K562 (cell line): ENCODE measurements at regions not wholly inside any gene's neighbourhood (a gene's known extent, or its start where the extent isn't known, plus 50 kb on each side); places are given as distances from the start of the nearest gene placed in this dataset.

Experiments
- ATAC-seq: fragments of 200-7000 bp; cut with Tn5 transposase; 3 replicates; pipeline ENCODE4 v1.9.1; 2020; ENCODE audit warnings: moderate library complexity
- BruUV-seq: library from RNA; stranded (reverse); fragments of 400-500 nt; replicated peaks from 2 replicates; lab custom pipeline; 2021; lab: Mats Ljungman, UMichigan
- CTCF ChIA-PET: fragments of 300-600 bp; formaldehyde crosslinking; extraction: SDS; loops from one replicate; lab custom pipeline; 2021; ENCODE audit warnings: low intra/inter-chr PET ratio; lab: Yijun Ruan, JAX
- POLR2A ChIA-PET: fragments of 300-600, 350-650 bp; sonication (Branson Sonifier 250); formaldehyde crosslinking; extraction: SDS; loops from one replicate; lab custom pipeline; 2021; ENCODE audit warnings: antibody characterized with exemption, inconsistent platforms; lab: Yijun Ruan, JAX
- DNase-seq, 4 experiments: peaks; one replicate each; pipeline versions ENCODE4 v3.0.0 to v3.0.0-alpha.2; 2011 to 2018; ENCODE audit warnings: low spot score in 3 of 4, mixed read lengths in 3 of 4; ENCODE audit errors: extremely low read depth in 1 of 4
- FAIRE-seq: peaks from 2 replicates; lab custom pipeline; 2011; peaks lifted over from hg19 to GRCh38; lab: Jason Lieb, UNC
- H2AFZ ChIP-seq: 2 replicates; pipeline ENCODE4 v1.6.0; 2011; ENCODE audit warnings: low read depth, low read length, control low read depth, inconsistent platforms
- H3K27ac ChIP-seq: fragments of 200-600 bp; 3 replicates; pipeline ENCODE4 v1.8.0; 2011; ENCODE audit warnings: low read depth, mild to moderate bottlenecking, control low read depth, inconsistent platforms, low read length, moderate library complexity, mixed read lengths; ENCODE audit errors: extremely low read depth
- H3K27me3 ChIP-seq, 2 experiments: fragments of 300-600 bp in 1 of 2; 2 replicates in 1 of 2; 3 replicates in 1 of 2; pipeline versions ENCODE4 v1.6.0 to v1.8.0; 2011; ENCODE audit warnings: inconsistent platforms in 2 of 2, low read length in 2 of 2, mild to moderate bottlenecking in 1 of 2, mixed read lengths in 1 of 2, moderate library complexity in 1 of 2; ENCODE audit not compliant: control insufficient read depth in 2 of 2, insufficient read depth in 2 of 2
- H3K36me3 ChIP-seq: fragments of 300-600 bp; 3 replicates; pipeline ENCODE4 v1.8.0; 2011; ENCODE audit warnings: mild to moderate bottlenecking, low read length, inconsistent platforms; ENCODE audit not compliant: control insufficient read depth, insufficient read depth
- H3K4me1 ChIP-seq, 2 experiments: fragments of 200-600 bp in 1 of 2; replicated peaks in 1 of 2; 2 replicates in 1 of 2; 3 replicates in 1 of 2; pipeline versions ENCODE4 v1.5.1 to v1.8.0; 2011; ENCODE audit warnings: inconsistent platforms in 2 of 2, low read length in 2 of 2, mild to moderate bottlenecking in 1 of 2, mixed read lengths in 1 of 2, moderate library complexity in 1 of 2; ENCODE audit not compliant: control insufficient read depth in 2 of 2, insufficient read depth in 2 of 2
- H3K4me2 ChIP-seq: 2 replicates; pipeline ENCODE4 v1.6.1; 2011; ENCODE audit warnings: low read length, control low read depth, inconsistent platforms, mixed read lengths; ENCODE audit not compliant: insufficient read depth
- H3K4me3 ChIP-seq: fragments of 200-600 bp; sonication (generic), shearing (Covaris generic); 2 replicates; pipeline ENCODE4 v1.5.1; 2016; ENCODE audit warnings: control low read depth, inconsistent platforms
- H3K79me2 ChIP-seq: fragments of 200-600 bp; 3 replicates; pipeline ENCODE4 v1.8.0; 2011; ENCODE audit warnings: low read length, inconsistent platforms; ENCODE audit not compliant: control insufficient read depth, insufficient read depth
- H3K9ac ChIP-seq, 2 experiments: 2 replicates each; pipeline versions ENCODE4 v1.6.0 to v1.6.1; 2011; ENCODE audit warnings: low read depth in 2 of 2, low read length in 2 of 2, control low read depth in 1 of 2, inconsistent platforms in 1 of 2, mild to moderate bottlenecking in 1 of 2, mixed read lengths in 1 of 2; ENCODE audit not compliant: insufficient read depth in 1 of 2
- H3K9me1 ChIP-seq: one replicate; pipeline ENCODE4 v1.6.0; 2011; ENCODE audit warnings: inconsistent platforms, mild to moderate bottlenecking, low read length, moderate library complexity; ENCODE audit not compliant: control insufficient read depth, insufficient read depth
- H3K9me3 ChIP-seq: replicated peaks from 2 replicates; pipeline ENCODE4 v1.5.1; 2011; ENCODE audit warnings: low read depth, low read length, inconsistent platforms; ENCODE audit not compliant: control insufficient read depth, insufficient read depth
- H4K20me1 ChIP-seq: replicated peaks from 2 replicates; pipeline ENCODE4 v1.6.1; 2011; ENCODE audit warnings: low read length, inconsistent platforms, mixed read lengths; ENCODE audit not compliant: control insufficient read depth, insufficient read depth
- HOMEZ ChIP-seq: fragments of 250-450 bp; sonication (Bioruptor Pico); IDR thresholded peaks from 2 replicates; pipeline ENCODE4 v1.4.0; 2020; ENCODE audit warnings: mild to moderate bottlenecking, moderate library complexity
- PRDM10 ChIP-seq: fragments of 450-650 bp; IDR thresholded peaks from 2 replicates; pipeline ENCODE4 v1.6.1; 2018; ENCODE audit not compliant: partially characterized antibody
- ZNF354B ChIP-seq: fragments of 250-450 bp; sonication (Bioruptor Pico); IDR thresholded peaks from 2 replicates; pipeline ENCODE4 v1.4.0; 2020
- WGBS: fragments of 100-300 bp; shearing (Covaris generic); methylation state at CpG from one replicate; pipeline ENCODE4 v1.1.6; 2016; ENCODE audit warnings: low coverage, mixed read lengths; ENCODE audit not compliant: insufficient coverage; ENCODE audit errors: missing lambda C conversion rate; 5-methylcytosine and 5-hydroxymethylcytosine counted together
- in situ Hi-C: fragments of 300-500 bp; cut with MboI; formaldehyde crosslinking; loops from 4 replicates; pipeline ENCODE4 v1.15.0; 2018; ENCODE audit warnings: inconsistent platforms, mixed read lengths
- intact Hi-C: fragments of 100-400 bp; cut with micrococcal nuclease; formaldehyde crosslinking; loops from 2 replicates; pipeline ENCODE4 v1.14.2; 2022

GRCh38 chr5:91235271-91235694 is 147.8 kb downstream of the ARRDC3 start:
- in situ Hi-C loops (no loop called here), intact Hi-C loops (no loop called here)
- no peaks in the 10 kb centered on the region; a peak in 1 of 5 replicates for H3K4me1 ChIP-seq
- CTCF ChIA-PET = no interaction called here
- H2AFZ ChIP-seq = no peak overlapping the region
- H3K9ac ChIP-seq = no peak overlapping the region
- H3K9me1 ChIP-seq = no peaks in the 10 kb centered on the region
- no peak for FAIRE-seq
- H3K4me2 ChIP-seq = no peak overlapping the region
- no peaks in the 10 kb centered on the region for H3K79me2 ChIP-seq
- DNase-seq = no peak
- no peaks in the 10 kb centered on the region for H3K27me3 ChIP-seq
- ATAC-seq = no peak
- no peak overlapping the region for H3K4me3 ChIP-seq
- WGBS = 24% methylated on average over 2 of the region's 2 CpGs
- no TSS peak for BruUV-seq
- POLR2A ChIA-PET = interaction anchor here (0.7 to 1.8 kb wide), 3 partner anchors 45 to 146 kb away, joined by 3 to 4 read pairs (median 3); no protein-coding TSS in a partner anchor
- H4K20me1 ChIP-seq = no peaks in the 10 kb centered on the region
- no peaks in the 10 kb centered on the region for H3K36me3 ChIP-seq
- no peaks in the 10 kb centered on the region for H3K9me3 ChIP-seq
- no peak for TF ChIP-seq HOMEZ (CRISPR knock-in tag)
- no peak for TF ChIP-seq ZNF354B (CRISPR knock-in tag)
- no peak for TF ChIP-seq PRDM10
- H3K27ac ChIP-seq = no peak overlapping the region
